ENCODE measurements at regions not wholly inside any gene's neighbourhood (a gene's known extent, or its start where the extent isn't known, plus 50 kb on each side); places are given as distances from the start of the nearest gene placed in this dataset.

DNA sequence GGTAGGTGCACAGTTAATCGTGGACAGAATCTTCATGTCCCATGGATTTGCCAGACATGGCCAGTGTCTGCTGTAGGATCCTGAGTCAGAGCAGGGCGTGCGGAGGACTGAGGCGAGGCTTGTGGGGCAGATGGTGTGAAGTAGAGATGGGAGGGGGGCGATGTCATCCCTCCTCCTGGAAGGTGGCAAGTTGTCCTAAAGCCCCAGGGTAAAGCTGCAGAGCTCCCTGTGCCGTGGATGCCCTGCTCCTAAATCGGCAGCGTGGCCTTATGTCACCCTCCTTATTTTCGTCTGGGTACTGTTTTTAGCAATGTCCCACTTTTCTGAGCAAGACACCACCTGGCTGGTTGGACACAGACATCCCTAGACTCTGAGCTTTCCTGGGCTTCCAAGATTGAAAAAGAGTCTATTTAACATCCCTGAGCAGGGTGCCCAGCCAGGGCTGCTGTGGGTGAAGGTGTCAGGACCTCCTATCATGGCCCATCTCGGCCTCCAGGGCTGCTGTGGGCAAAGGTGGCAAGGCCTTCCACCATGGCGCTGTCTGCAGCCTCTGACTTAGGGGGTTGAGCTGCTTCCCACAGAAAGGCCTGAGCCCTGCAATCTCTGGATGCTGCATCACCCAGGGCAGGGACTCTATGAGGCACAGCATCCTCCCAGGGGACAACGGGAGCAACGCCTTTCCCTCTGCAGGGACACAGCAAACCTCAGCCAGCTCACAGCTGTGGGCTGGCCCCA, 145.4 kb downstream of the TTLL2 start:
- TF ChIP-seq, protein P1, sequence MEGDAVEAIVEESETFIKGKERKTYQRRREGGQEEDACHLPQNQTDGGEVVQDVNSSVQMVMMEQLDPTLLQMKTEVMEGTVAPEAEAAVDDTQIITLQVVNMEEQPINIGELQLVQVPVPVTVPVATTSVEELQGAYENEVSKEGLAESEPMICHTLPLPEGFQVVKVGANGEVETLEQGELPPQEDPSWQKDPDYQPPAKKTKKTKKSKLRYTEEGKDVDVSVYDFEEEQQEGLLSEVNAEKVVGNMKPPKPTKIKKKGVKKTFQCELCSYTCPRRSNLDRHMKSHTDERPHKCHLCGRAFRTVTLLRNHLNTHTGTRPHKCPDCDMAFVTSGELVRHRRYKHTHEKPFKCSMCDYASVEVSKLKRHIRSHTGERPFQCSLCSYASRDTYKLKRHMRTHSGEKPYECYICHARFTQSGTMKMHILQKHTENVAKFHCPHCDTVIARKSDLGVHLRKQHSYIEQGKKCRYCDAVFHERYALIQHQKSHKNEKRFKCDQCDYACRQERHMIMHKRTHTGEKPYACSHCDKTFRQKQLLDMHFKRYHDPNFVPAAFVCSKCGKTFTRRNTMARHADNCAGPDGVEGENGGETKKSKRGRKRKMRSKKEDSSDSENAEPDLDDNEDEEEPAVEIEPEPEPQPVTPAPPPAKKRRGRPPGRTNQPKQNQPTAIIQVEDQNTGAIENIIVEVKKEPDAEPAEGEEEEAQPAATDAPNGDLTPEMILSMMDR (IDR thresholded peaks at IDR 0.05), result no peak
- TF ChIP-seq EP300 (IDR thresholded peaks at IDR 0.05), result no peak
- no peak for TF ChIP-seq NR3C1 (IDR thresholded peaks at IDR 0.05)
- no peak for TF ChIP-seq HDAC2 (IDR thresholded peaks at IDR 0.05)
- TF ChIP-seq, protein P2, sequence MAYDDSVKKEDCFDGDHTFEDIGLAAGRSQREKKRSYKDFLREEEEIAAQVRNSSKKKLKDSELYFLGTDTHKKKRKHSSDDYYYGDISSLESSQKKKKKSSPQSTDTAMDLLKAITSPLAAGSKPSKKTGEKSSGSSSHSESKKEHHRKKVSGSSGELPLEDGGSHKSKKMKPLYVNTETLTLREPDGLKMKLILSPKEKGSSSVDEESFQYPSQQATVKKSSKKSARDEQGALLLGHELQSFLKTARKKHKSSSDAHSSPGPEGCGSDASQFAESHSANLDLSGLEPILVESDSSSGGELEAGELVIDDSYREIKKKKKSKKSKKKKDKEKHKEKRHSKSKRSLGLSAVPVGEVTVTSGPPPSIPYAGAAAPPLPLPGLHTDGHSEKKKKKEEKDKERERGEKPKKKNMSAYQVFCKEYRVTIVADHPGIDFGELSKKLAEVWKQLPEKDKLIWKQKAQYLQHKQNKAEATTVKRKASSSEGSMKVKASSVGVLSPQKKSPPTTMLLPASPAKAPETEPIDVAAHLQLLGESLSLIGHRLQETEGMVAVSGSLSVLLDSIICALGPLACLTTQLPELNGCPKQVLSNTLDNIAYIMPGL (CRISPR knock-in tag; IDR thresholded peaks at IDR 0.05; ENCODE audit: borderline replicate concordance), result no peak
- TF ChIP-seq SMC3 (IDR thresholded peaks at IDR 0.05), result no peak
- TF ChIP-seq, protein P3, sequence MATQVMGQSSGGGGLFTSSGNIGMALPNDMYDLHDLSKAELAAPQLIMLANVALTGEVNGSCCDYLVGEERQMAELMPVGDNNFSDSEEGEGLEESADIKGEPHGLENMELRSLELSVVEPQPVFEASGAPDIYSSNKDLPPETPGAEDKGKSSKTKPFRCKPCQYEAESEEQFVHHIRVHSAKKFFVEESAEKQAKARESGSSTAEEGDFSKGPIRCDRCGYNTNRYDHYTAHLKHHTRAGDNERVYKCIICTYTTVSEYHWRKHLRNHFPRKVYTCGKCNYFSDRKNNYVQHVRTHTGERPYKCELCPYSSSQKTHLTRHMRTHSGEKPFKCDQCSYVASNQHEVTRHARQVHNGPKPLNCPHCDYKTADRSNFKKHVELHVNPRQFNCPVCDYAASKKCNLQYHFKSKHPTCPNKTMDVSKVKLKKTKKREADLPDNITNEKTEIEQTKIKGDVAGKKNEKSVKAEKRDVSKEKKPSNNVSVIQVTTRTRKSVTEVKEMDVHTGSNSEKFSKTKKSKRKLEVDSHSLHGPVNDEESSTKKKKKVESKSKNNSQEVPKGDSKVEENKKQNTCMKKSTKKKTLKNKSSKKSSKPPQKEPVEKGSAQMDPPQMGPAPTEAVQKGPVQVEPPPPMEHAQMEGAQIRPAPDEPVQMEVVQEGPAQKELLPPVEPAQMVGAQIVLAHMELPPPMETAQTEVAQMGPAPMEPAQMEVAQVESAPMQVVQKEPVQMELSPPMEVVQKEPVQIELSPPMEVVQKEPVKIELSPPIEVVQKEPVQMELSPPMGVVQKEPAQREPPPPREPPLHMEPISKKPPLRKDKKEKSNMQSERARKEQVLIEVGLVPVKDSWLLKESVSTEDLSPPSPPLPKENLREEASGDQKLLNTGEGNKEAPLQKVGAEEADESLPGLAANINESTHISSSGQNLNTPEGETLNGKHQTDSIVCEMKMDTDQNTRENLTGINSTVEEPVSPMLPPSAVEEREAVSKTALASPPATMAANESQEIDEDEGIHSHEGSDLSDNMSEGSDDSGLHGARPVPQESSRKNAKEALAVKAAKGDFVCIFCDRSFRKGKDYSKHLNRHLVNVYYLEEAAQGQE (IDR thresholded peaks at IDR 0.05), result no peak
- TF ChIP-seq RAD21 (conservative IDR thresholded peaks at IDR 0.05 in 1 of 2, IDR thresholded peaks at IDR 0.05 in 1 of 2), result no peak
- no peak for TF ChIP-seq HEYL (CRISPR knock-in tag; IDR thresholded peaks at IDR 0.05)
- TF ChIP-seq CEBPB (IDR thresholded peaks at IDR 0.05), result no peak
- no peak for TF ChIP-seq MAZ (IDR thresholded peaks at IDR 0.05; ENCODE audit: borderline replicate concordance, low read depth, low read length)
- TF ChIP-seq POLR2A (IDR thresholded peaks at IDR 0.05; ENCODE audit: low read length), result no peak

Data from A549 (cell line).